ENCODE measurements at regions not wholly inside any gene's neighbourhood (a gene's known extent, or its start where the extent isn't known, plus 50 kb on each side); places are given as distances from the start of the nearest gene placed in this dataset.

DNA sequence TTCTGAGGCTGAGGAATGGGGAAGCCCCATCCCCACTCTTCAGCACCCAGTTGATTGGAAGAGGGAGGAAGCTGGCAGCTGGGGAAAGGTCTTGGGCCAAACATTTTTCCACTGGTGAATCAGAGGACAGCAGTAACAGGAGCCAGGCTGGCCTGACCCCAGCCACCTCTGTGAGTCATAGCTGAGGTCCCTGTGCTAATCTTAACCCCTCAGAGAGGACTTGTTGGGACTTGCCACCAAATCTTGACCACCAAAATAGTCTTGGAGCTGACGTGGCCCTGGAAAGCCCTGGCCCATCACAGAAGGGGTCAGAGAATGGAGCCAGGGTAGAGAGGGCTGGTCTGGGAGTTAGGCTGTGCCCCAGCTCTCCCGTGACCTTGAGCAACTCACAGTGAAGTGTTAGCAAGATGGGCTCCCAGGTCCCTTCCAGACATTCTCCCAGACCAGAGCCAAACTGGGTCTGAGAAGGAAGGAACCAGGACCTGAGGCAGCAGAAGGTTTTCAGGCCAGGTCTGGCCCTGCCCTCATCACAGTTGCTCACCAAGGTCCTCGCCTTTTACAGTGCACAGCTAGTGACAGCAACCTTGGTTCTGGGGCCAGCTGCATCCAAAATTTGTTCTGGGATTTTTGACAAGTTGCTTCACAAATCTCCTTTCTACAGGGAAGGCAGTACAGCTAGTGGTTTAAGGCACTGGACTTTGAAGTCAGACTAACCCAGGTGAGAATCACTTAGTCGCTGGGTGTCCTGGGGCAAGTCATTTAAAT lies 266.6 kb downstream of the CYP26B1 start:
- TF ChIP-seq, protein P1, sequence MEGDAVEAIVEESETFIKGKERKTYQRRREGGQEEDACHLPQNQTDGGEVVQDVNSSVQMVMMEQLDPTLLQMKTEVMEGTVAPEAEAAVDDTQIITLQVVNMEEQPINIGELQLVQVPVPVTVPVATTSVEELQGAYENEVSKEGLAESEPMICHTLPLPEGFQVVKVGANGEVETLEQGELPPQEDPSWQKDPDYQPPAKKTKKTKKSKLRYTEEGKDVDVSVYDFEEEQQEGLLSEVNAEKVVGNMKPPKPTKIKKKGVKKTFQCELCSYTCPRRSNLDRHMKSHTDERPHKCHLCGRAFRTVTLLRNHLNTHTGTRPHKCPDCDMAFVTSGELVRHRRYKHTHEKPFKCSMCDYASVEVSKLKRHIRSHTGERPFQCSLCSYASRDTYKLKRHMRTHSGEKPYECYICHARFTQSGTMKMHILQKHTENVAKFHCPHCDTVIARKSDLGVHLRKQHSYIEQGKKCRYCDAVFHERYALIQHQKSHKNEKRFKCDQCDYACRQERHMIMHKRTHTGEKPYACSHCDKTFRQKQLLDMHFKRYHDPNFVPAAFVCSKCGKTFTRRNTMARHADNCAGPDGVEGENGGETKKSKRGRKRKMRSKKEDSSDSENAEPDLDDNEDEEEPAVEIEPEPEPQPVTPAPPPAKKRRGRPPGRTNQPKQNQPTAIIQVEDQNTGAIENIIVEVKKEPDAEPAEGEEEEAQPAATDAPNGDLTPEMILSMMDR (IDR thresholded peaks at IDR 0.05): no peak
- no peak for TF ChIP-seq ZFX (IDR thresholded peaks at IDR 0.05; ENCODE audit: borderline replicate concordance)
- H3K27ac ChIP-seq: no peak overlapping the region

DNA sequence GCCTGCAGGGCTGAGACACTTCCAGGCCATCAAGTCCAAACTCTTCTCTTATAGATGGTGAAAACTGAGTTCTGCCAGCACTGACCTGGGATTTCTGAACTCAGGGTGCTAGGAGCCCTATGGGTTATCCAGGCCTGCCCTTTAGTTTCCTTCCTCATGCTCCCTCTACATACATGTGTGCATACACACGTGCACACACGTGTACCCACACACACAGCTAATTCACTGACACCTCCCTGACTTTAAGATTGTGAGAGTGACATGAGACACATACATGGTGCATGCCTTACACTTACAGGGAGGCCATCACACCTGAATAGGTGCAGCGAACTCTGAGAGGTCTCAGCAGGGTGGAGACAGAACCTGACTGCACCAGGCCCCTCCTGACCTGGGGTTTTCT lies 267.4 kb downstream of the CYP26B1 start:
- no peak overlapping the region for H3K27ac ChIP-seq
- TF ChIP-seq ZFX (IDR thresholded peaks at IDR 0.05; ENCODE audit: borderline replicate concordance): no peak
- TF ChIP-seq, protein P1 (IDR thresholded peaks at IDR 0.05): no peak

DNA sequence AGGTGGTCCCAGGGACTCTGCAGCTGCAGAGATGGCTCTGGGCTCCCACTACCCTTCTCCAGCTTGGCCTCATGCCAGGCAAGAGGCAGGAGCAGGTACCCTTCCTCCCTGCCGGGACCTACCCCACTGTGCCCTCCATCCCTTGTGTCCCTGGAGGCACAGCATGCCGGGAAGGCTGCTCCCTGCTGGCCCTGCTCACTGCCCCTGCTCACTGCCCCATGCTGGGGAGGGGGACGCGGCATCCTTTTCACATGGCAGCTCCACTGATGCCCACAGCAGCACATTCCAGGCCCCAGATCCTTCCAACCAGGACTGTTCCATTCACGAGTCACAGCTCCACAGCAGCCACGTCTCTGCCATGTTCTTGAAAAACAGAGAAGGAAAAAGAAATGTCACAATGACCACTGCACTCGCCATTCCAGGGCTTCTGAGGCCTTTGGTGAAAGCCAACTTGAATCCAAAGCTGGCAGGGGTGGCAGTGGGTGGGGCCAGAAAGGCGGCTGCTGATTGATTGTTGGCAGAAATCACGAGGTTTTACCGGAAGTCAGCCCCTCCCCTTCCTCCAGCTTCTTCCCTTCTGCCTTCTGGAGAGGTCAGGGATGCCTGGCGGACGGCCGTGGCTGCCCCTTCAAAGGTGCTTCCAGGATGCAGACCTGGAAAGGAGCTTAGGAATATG lies 268.0 kb downstream of the CYP26B1 start:
- H3K27ac ChIP-seq: no peak overlapping the region
- no peak for TF ChIP-seq ZFX (IDR thresholded peaks at IDR 0.05; ENCODE audit: borderline replicate concordance)
- TF ChIP-seq, protein P1 (IDR thresholded peaks at IDR 0.05): no peak

DNA sequence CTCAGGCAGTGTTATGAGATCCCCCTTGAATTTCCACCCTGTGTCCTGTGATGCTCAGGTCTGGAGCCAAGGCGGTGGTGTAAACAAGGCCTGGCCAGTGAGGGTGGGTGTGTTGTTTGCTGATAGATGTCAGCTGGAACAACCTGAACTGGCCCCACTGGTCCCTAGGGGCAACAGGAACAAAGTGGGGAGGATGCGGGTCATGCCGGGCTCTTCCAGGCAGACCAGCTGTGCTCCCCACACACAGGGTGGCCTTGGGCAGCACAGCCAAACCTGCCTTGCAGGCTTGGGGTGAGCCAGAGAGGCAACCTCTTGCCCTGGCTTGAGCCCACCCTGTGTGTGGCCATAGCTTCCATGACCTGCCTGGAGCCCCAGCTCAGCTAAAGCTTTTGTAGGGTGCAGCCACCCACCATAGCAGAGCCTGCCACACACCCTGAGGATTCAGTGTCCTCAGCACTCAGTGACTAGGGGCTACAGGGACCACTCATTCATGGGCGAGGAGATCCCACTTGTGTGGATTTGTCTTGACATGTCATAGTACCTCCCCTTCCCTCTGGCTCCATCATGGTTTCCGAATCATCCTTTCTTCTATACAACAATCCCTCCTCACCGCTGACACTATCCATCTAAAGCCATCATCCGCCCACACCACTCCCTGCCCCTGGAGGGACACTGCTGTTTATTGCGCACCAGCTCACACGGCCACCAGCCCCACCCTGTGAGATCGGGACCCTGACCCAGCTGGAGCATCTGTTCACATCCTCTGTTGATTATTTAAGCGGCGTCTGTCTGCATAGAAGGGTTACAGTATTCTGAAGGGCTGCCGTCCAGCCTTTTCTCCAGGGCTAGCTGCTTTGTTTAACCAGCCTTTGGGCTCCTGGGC lies 268.8 kb downstream of the CYP26B1 start:
- no peak for TF ChIP-seq ZFX (IDR thresholded peaks at IDR 0.05; ENCODE audit: borderline replicate concordance)
- TF ChIP-seq, protein P1 (IDR thresholded peaks at IDR 0.05): no peak
- no peak overlapping the region for H3K27ac ChIP-seq

DNA sequence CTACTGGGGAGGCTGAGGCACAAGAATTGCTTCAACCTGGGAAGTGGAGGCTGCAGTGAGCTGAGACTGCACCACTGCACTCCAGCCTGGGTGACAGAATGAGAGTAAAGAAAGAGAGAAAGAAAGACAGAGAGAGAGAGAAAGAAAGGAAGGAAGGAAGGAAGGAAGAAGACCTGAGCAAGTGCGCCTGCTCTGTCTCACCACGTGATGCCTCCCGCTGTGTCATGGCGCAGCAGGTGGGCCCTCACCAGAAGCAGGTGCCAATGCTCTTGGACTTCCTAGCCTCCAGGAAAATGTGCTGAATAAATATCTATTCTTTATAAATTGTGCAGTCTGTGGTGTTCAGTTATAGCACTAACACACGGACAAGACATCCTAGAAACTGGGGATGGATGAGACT lies 270.0 kb downstream of the CYP26B1 start:
- no peak overlapping the region for H3K27ac ChIP-seq
- TF ChIP-seq ZFX (IDR thresholded peaks at IDR 0.05; ENCODE audit: borderline replicate concordance): no peak
- TF ChIP-seq, protein P1 (IDR thresholded peaks at IDR 0.05): no peak

DNA sequence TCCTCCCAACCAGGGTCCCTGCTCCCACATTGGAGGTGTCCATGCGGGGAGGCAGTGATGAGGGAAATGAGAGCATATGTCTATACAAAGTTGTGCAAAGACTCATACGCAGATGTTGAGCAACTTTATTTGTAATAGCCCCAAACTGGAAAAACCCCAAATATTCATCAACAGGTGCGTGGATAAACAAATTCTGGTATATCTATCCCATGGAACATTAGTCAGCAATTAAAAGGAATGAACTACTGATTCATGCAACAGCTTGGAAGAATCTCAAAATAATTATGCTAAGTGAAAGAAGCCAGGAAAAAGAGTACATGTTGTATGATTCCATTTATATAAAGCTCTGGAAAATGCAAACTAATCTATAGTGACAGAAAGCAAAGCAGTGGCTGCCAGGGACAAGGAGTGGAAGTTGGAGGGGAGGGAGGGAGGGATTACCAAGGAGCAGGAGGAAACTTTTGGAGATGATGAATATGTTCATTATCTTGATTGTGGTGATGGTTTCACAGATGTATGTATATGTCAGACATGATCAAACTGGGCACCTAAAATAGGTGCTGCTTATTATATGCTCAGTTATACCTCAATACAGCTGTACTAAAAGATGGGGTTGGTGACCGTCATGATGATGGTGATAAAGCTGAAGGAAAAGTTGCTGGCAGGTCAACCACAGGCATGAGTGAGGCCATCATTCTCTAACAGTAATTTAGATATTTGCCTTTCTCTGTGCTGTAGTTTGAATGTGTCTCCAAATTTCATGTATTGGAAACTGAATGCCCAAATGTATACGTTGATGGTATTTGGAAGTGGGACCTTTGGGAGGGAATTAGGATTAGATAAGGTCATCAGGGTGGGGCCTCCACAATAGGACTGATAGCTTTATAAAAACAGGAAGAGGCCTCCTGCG lies 270.9 kb downstream of the CYP26B1 start:
- TF ChIP-seq, protein P1 (IDR thresholded peaks at IDR 0.05): no peak
- TF ChIP-seq ZFX (IDR thresholded peaks at IDR 0.05; ENCODE audit: borderline replicate concordance): no peak
- H3K27ac ChIP-seq: no peak overlapping the region
